HFFc6 (cell line): ENCODE measurements at regions not wholly inside any gene's neighbourhood (a gene's known extent, or its start where the extent isn't known, plus 50 kb on each side); places are given as distances from the start of the nearest gene placed in this dataset.

ENCODE experiments used
- DNase-seq: peaks from one replicate; pipeline ENCODE4 v3.0.0-alpha.2; 2018
- H3K27ac Mint-ChIP-seq: 2 replicates; pipeline ENCODE4 v1.8.0; 2020; ENCODE audit warnings: mild to moderate bottlenecking, mixed read lengths
- H3K27me3 Mint-ChIP-seq: 2 replicates; pipeline ENCODE4 v1.8.0; 2021; ENCODE audit warnings: mild to moderate bottlenecking, moderate library complexity, mixed read lengths; ENCODE audit not compliant: insufficient read depth
- H3K36me3 Mint-ChIP-seq: 2 replicates; pipeline ENCODE4 v1.8.0; 2021; ENCODE audit warnings: low read depth, mixed read lengths
- H3K4me1 Mint-ChIP-seq: 2 replicates; pipeline ENCODE4 v1.8.0; 2020; ENCODE audit warnings: low read depth, mixed read lengths
- H3K4me3 Mint-ChIP-seq: 2 replicates; pipeline ENCODE4 v1.8.0; 2020; ENCODE audit warnings: mild to moderate bottlenecking, moderate library complexity, mixed read lengths
- H3K9me3 Mint-ChIP-seq: 2 replicates; pipeline ENCODE4 v1.8.0; 2020; ENCODE audit warnings: mild to moderate bottlenecking, mixed read lengths
- CTCF ChIP-seq: fragments of 200-600 bp; sonication (generic); IDR thresholded peaks from 2 replicates; pipeline ENCODE4 v1.5.0; 2021; ENCODE audit warnings: antibody characterized with exemption, mild to moderate bottlenecking

DNA sequence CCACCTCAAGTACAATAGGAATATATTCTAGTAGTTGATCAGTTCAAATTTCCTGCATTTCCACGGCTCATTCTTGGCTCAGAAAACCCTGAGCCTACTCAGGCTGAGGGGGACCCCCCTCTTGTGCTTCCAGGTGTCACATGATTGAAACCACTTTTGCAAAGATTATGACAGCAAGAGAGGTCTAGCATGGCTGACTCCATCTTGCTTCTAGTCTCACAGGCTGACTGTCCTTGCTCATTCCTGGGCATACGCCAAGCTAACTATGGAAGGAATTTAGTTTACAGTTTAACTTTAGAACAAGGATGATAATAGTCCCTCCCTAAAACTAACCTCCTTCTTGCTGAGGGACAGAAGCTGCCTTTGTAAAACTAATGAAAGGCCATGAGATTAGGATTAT lies 154.1 kb downstream of the SNX18 start:
- no peak overlapping the region for H3K4me3 Mint-ChIP-seq
- no peak for DNase-seq
- H3K4me1 Mint-ChIP-seq = peaks cover 50% of the 10 kb centered on the region
- peaks cover 4% of the 10 kb centered on the region; the same call in 1 of the 2 replicates for H3K27me3 Mint-ChIP-seq
- H3K27ac Mint-ChIP-seq = no peak overlapping the region
- TF ChIP-seq CTCF = no peak
- H3K9me3 Mint-ChIP-seq = peaks cover 8% of the 10 kb centered on the region
- H3K36me3 Mint-ChIP-seq = peaks cover 20% of the 10 kb centered on the region; the same call in 1 of the 2 replicates

DNA sequence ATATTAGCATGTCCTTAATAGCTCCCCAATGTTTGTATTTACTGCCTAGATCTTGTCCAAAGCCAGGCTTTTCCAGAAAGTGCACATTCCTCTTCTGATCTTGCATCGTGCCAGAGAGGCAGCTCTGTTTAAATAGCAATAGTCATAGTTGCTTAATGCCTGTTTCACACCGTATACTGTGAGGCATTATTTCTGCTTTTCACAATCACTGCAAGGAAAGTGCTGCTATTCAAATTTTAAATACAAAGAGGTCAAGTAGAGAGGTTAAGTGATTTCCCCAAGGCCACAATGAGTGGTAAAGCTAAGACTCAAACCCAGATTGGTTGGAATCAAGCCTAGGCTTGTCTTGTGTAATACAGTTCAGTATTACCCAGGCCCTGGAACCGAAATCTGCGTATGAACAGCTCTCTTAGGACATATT lies 153.6 kb downstream of the SNX18 start:
- Mint-ChIP-seq H3K36me3 (peaks cover 20% of the 10 kb centered on the region; the same call in 1 of the 2 replicates), H3K27me3 (peaks cover 4% of the 10 kb centered on the region; the same call in 1 of the 2 replicates), H3K27ac (no peak overlapping the region), H3K4me3 (no peak overlapping the region), H3K4me1 (peaks cover 54% of the 10 kb centered on the region), H3K9me3 (peaks cover 8% of the 10 kb centered on the region)
- DNase-seq = no peak
- no peak for TF ChIP-seq CTCF

- Mint-ChIP-seq H3K27me3 (peaks cover 4% of the 10 kb centered on the region; the same call in 1 of the 2 replicates), H3K4me3 (no peak overlapping the region), H3K9me3 (peaks cover 8% of the 10 kb centered on the region), H3K36me3 (peaks cover 20% of the 10 kb centered on the region; the same call in 1 of the 2 replicates), H3K4me1 (peaks cover 56% of the 10 kb centered on the region), H3K27ac (no peak overlapping the region)
- DNase-seq = no peak
- TF ChIP-seq CTCF = no peak
Measured at GRCh38 chr5:54670281-54670680, 152.7 kb downstream of the SNX18 start.

DNA sequence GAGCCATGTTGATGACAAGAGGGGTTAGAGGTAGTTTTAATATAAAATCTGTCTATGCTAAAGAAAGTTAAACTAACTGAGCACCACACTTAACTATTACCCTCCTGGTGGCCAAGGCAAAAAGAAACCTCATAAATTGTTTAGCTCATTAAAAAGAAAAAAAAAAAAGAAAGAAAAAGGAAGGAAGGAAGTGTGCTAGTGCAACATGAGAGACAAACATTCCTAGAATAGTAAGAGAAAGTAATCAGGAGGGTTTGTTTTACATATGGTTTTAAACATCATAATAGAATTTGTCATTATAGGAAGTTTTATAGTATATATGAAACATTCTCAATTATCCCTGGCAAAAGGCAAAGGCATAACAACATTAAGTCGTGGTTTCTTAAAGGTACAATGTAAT lies 152.3 kb downstream of the SNX18 start:
- H3K9me3 Mint-ChIP-seq = peaks cover 8% of the 10 kb centered on the region
- H3K36me3 Mint-ChIP-seq = peaks cover 20% of the 10 kb centered on the region; the same call in 1 of the 2 replicates
- H3K27me3 Mint-ChIP-seq = peaks cover 4% of the 10 kb centered on the region; the same call in 1 of the 2 replicates
- no peak overlapping the region for H3K4me3 Mint-ChIP-seq
- TF ChIP-seq CTCF = no peak
- no peak for DNase-seq
- H3K4me1 Mint-ChIP-seq = peaks cover 61% of the 10 kb centered on the region
- H3K27ac Mint-ChIP-seq = 0 out of 2 replicates have a peak overlapping the region, but pooled peaks have one; percentile 6

- TF ChIP-seq CTCF = no peak
Measured at GRCh38 chr5:54669285-54669684, 151.7 kb downstream of the SNX18 start.

More at GRCh38 chr5:54669285-54669684, 151.7 kb downstream of the SNX18 start:
- Mint-ChIP-seq H3K36me3 (peaks cover 20% of the 10 kb centered on the region; the same call in 1 of the 2 replicates), H3K4me1 (peaks cover 66% of the 10 kb centered on the region), H3K27ac (0 out of 2 replicates have a peak overlapping the region, but pooled peaks have one; percentile 6), H3K4me3 (no peak overlapping the region), H3K9me3 (peaks cover 8% of the 10 kb centered on the region), H3K27me3 (peaks cover 2% of the 10 kb centered on the region; the same call in 1 of the 2 replicates)
- no peak for DNase-seq
